ENCODE measurements at regions not wholly inside any gene's neighbourhood (a gene's known extent, or its start where the extent isn't known, plus 50 kb on each side); places are given as distances from the start of the nearest gene placed in this dataset.

DNA sequence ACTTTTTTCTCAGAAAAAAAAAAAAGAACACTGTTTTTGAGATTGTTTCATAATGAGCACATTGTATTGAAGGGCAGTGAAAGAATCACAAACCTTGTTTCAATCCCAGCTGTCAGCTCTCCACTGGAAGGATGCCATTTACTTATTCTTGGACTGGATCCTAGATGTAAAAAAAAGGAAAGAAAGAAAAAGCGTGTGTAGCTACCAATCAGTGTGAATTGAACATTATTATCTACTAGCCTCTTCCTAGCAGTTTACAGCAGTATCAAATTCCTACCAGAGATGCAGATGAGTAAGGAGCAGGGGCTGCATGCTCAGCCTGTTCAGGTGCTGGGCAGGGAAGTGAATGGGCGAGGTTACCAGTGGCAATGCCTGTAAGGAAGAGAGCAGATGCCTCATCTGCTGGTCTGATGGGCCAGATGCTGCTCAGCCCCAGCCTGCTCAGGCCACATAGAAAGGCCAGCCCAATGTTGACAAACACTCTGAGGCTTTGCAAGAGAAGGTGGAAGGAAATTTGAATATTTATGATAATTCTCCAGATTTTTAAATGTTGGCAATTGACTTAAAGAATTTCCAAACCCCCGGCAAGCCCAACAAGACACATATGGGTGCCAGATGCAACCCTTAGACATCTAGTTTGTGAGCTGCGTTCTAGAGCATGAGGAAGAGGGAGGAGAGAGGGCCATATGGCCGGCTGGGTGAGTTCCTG lies 189.5 kb downstream of the IBTK start:
- TF ChIP-seq EP300 (IDR thresholded peaks at IDR 0.05; ENCODE audit: borderline replicate concordance), result no peak
- TF ChIP-seq NFIC (IDR thresholded peaks at IDR 0.05), result no peak
